H1 (cell line): ENCODE measurements at regions not wholly inside any gene's neighbourhood (a gene's known extent, or its start where the extent isn't known, plus 50 kb on each side); places are given as distances from the start of the nearest gene placed in this dataset.

ENCODE experiments used
- CTCF ChIA-PET: fragments of 300-600 bp; sonication (Branson Sonifier 250); formaldehyde crosslinking; loops from one replicate; lab custom pipeline; 2021; ENCODE audit not compliant: partially characterized antibody; lab: Charles Lee
- POLR2A ChIA-PET: fragments of 300-600 bp; sonication (Branson Sonifier 250); formaldehyde crosslinking; loops from one replicate; lab custom pipeline; 2021; ENCODE audit warnings: inconsistent platforms; ENCODE audit not compliant: partially characterized antibody; lab: Charles Lee
- DNase-seq, 2 experiments: peaks; one replicate each; pipeline versions ENCODE4 v3.0.0 to v3.0.0-alpha.2; 2010 to 2022; ENCODE audit warnings: low spot score in 2 of 2, low read depth in 1 of 2, mixed read lengths in 1 of 2
- FAIRE-seq: peaks from 2 replicates; lab custom pipeline; 2011; peaks lifted over from hg19 to GRCh38; lab: Jason Lieb, UNC
- H2AFZ ChIP-seq: 2 replicates; pipeline ENCODE4 v1.8.1; 2012; ENCODE audit warnings: low read length, inconsistent platforms
- H2AK5ac ChIP-seq: 2 replicates; pipeline ENCODE4 v1.6.1; 2013; ENCODE audit warnings: low read depth, low read length
- H2BK120ac ChIP-seq: replicated peaks from 2 replicates; pipeline ENCODE3; 2013; ENCODE audit warnings: low read depth, low read length, inconsistent platforms
- H2BK12ac ChIP-seq: 2 replicates; pipeline ENCODE4 v1.6.1; 2013; ENCODE audit warnings: low read depth, low read length
- H2BK15ac ChIP-seq: 2 replicates; pipeline ENCODE4 v1.6.1; 2013; ENCODE audit warnings: low read length
- H2BK20ac ChIP-seq: 2 replicates; pipeline ENCODE4 v1.6.1; 2013; ENCODE audit warnings: low read length
- H2BK5ac ChIP-seq: 2 replicates; pipeline ENCODE4 v1.6.1; 2013; ENCODE audit warnings: low read depth, low read length
- H3K14ac ChIP-seq: 2 replicates; pipeline ENCODE4 v1.6.1; 2013; ENCODE audit warnings: inconsistent platforms; ENCODE audit not compliant: insufficient read length
- H3K18ac ChIP-seq: 2 replicates; pipeline ENCODE4 v1.6.1; 2013; ENCODE audit warnings: low read length; ENCODE audit errors: extremely low read depth
- H3K23ac ChIP-seq: 2 replicates; pipeline ENCODE4 v1.6.1; 2013; ENCODE audit warnings: inconsistent platforms; ENCODE audit not compliant: insufficient read length
- H3K23me2 ChIP-seq: 2 replicates; pipeline ENCODE4 v1.6.1; 2013; ENCODE audit warnings: low read depth, low read length
- H3K27ac ChIP-seq: 2 replicates; pipeline ENCODE4 v1.6.1; 2011; ENCODE audit warnings: low read depth, low read length, inconsistent platforms
- H3K27me3 ChIP-seq, 4 experiments: replicated peaks in 1 of 4; 1 replicate in 1 of 4; 2 replicates in 3 of 4; pipeline versions ENCODE4 v1.6.1 to v1.8.1; 2011 to 2013; ENCODE audit warnings: low read length in 3 of 4, mild to moderate bottlenecking in 3 of 4, inconsistent platforms in 2 of 4, mixed read lengths in 2 of 4, moderate library complexity in 1 of 4; ENCODE audit not compliant: control insufficient read depth in 3 of 4, insufficient read depth in 3 of 4; ENCODE audit errors: extremely low read depth in 1 of 4
- H3K36me3 ChIP-seq, 4 experiments: 2 replicates each; pipeline versions ENCODE4 v1.6.1 to v1.8.1; 2011 to 2013; ENCODE audit warnings: mild to moderate bottlenecking in 4 of 4, low read length in 3 of 4, moderate library complexity in 2 of 4, control low read depth in 1 of 4, inconsistent platforms in 1 of 4; ENCODE audit not compliant: insufficient read depth in 4 of 4, control insufficient read depth in 2 of 4
- H3K4ac ChIP-seq: replicated peaks from 2 replicates; pipeline ENCODE3; 2013; ENCODE audit warnings: low read length, low read depth, mixed read lengths, inconsistent platforms; ENCODE audit not compliant: insufficient read length
- H3K4me1 ChIP-seq, 4 experiments: replicated peaks in 1 of 4; 1 replicate in 1 of 4; 2 replicates in 3 of 4; pipeline versions ENCODE4 v1.6.1 to v1.8.1; 2011 to 2013; ENCODE audit warnings: low read length in 3 of 4, inconsistent platforms in 2 of 4, mixed read lengths in 1 of 4; ENCODE audit not compliant: insufficient read depth in 4 of 4, control insufficient read depth in 3 of 4
- H3K4me2 ChIP-seq, 2 experiments: 2 replicates each; pipeline versions ENCODE4 v1.6.1 to v1.8.1; 2011 to 2013; ENCODE audit warnings: low read depth in 2 of 2, low read length in 2 of 2, control low read depth in 1 of 2, inconsistent platforms in 1 of 2, mild to moderate bottlenecking in 1 of 2; ENCODE audit not compliant: insufficient read depth in 1 of 2
- H3K4me3 ChIP-seq, 4 experiments: fragments of 200-600, 300-600 bp in 1 of 4; sonication (generic), shearing (Covaris generic), sonication (Bioruptor Twin) in 1 of 4; 2 replicates each; pipeline versions ENCODE4 v1.5.1 to v1.8.1; 2011 to 2016; ENCODE audit warnings: low read length in 4 of 4, low read depth in 3 of 4, control low read depth in 2 of 4, inconsistent platforms in 2 of 4, mild to moderate bottlenecking in 2 of 4, mixed read lengths in 1 of 4, moderate library complexity in 1 of 4; ENCODE audit not compliant: insufficient read depth in 2 of 4; ENCODE audit errors: extremely low read depth in 1 of 4
- H3K56ac ChIP-seq: replicated peaks from 2 replicates; pipeline ENCODE3; 2013; ENCODE audit warnings: low read depth, mild to moderate bottlenecking, mixed read lengths, low read length, inconsistent platforms; ENCODE audit not compliant: insufficient read length
- H3K79me1 ChIP-seq: 2 replicates; pipeline ENCODE4 v1.6.1; 2013; ENCODE audit warnings: low read depth, low read length, control low read depth
- H3K79me2 ChIP-seq, 2 experiments: 2 replicates each; pipeline versions ENCODE4 v1.6.1 to v1.8.1; 2012 to 2013; ENCODE audit warnings: low read length in 2 of 2, mild to moderate bottlenecking in 2 of 2, inconsistent platforms in 1 of 2; ENCODE audit not compliant: insufficient read depth in 2 of 2, control insufficient read depth in 1 of 2
- H3K9ac ChIP-seq, 4 experiments: replicated peaks in 1 of 4; 1 replicate in 1 of 4; 2 replicates in 3 of 4; pipeline versions ENCODE4 v1.6.1 to v1.8.1; 2011 to 2013; ENCODE audit warnings: low read depth in 3 of 4, low read length in 3 of 4, control low read depth in 2 of 4, mild to moderate bottlenecking in 2 of 4, moderate library complexity in 2 of 4, inconsistent platforms in 1 of 4; ENCODE audit errors: extremely low read depth in 1 of 4
- H3K9me3 ChIP-seq, 2 experiments: 2 replicates each; pipeline versions ENCODE4 v1.6.1 to v1.8.1; 2012 to 2013; ENCODE audit warnings: mild to moderate bottlenecking in 2 of 2, moderate library complexity in 2 of 2, control low read depth in 1 of 2, inconsistent platforms in 1 of 2, low read depth in 1 of 2, low read length in 1 of 2, mixed read lengths in 1 of 2; ENCODE audit not compliant: insufficient read depth in 2 of 2
- H4K20me1 ChIP-seq, 2 experiments: replicated peaks in 1 of 2; 2 replicates each; pipeline versions ENCODE3 to v1.8.1; 2011 to 2013; ENCODE audit warnings: inconsistent platforms in 2 of 2, low read length in 2 of 2, mild to moderate bottlenecking in 1 of 2; ENCODE audit not compliant: insufficient read depth in 2 of 2, control insufficient read depth in 1 of 2
- H4K5ac ChIP-seq: 2 replicates; pipeline ENCODE4 v1.6.1; 2013; ENCODE audit warnings: low read length, low read depth, mixed read lengths, inconsistent platforms; ENCODE audit not compliant: insufficient read length
- H4K8ac ChIP-seq: 2 replicates; pipeline ENCODE4 v1.8.0; 2013; ENCODE audit warnings: mild to moderate bottlenecking, moderate library complexity, low read length, inconsistent platforms; ENCODE audit not compliant: insufficient read depth; ENCODE audit errors: extremely low read depth
- H4K91ac ChIP-seq: replicated peaks from 2 replicates; pipeline ENCODE3; 2013; ENCODE audit warnings: low read length, mixed read lengths, inconsistent platforms; ENCODE audit not compliant: insufficient read length
- BCL11A ChIP-seq, 2 experiments: IDR thresholded peaks; one replicate each; pipeline ENCODE4 v1.6.1; 2011; ENCODE audit warnings: low read depth in 2 of 2, low read length in 2 of 2, mild to moderate bottlenecking in 2 of 2
- CHD2 ChIP-seq: IDR thresholded peaks from 2 replicates; pipeline ENCODE4 v1.6.1; 2012; ENCODE audit warnings: low read length, improper control_type of control experiment
- GTF2F1 ChIP-seq: IDR thresholded peaks from 2 replicates; pipeline ENCODE4 v1.6.1; 2012; ENCODE audit warnings: low read depth, low read length, improper control_type of control experiment, borderline replicate concordance
- KDM5A ChIP-seq: fragments of 200-600 bp; IDR thresholded peaks from 2 replicates; pipeline ENCODE4 v1.7.1; 2012; ENCODE audit warnings: mild to moderate bottlenecking, low read length, inconsistent platforms, mixed read lengths
- POLR2AphosphoS5 ChIP-seq: IDR thresholded peaks from 2 replicates; pipeline ENCODE4 v1.6.1; 2011; ENCODE audit warnings: low read depth, low read length
- RAD21 ChIP-seq, 2 experiments: IDR thresholded peaks in 1 of 2; conservative IDR thresholded peaks in 1 of 2; 2 replicates each; pipeline ENCODE4 v1.6.1; 2011; ENCODE audit warnings: low read depth in 2 of 2, low read length in 2 of 2, improper control_type of control experiment in 1 of 2, inconsistent platforms in 1 of 2, mild to moderate bottlenecking in 1 of 2, moderate library complexity in 1 of 2
- SIX5 ChIP-seq: IDR thresholded peaks from 2 replicates; pipeline ENCODE4 v1.6.1; 2011; ENCODE audit warnings: mild to moderate bottlenecking, low read depth, low read length
- TAF1 ChIP-seq: IDR thresholded peaks from 2 replicates; pipeline ENCODE4 v1.6.1; 2011; ENCODE audit warnings: mild to moderate bottlenecking, low read depth, low read length
- WGBS, 2 experiments: shearing (Covaris generic) in 1 of 2; methylation state at CpG; one replicate each; pipeline versions ENCODE4 v1.1.6 to v1.1.7; 2013 to 2015; ENCODE audit warnings: low lambda C conversion rate in 2 of 2, mixed read lengths in 2 of 2, inconsistent platforms in 1 of 2, low coverage in 1 of 2, missing lambda C conversion rate in 1 of 2; ENCODE audit not compliant: insufficient replicate concordance in 2 of 2, insufficient coverage in 1 of 2, insufficient read length in 1 of 2; ENCODE audit errors: extremely low coverage in 1 of 2, missing lambda C conversion rate in 1 of 2; 5-methylcytosine and 5-hydroxymethylcytosine counted together

DNA sequence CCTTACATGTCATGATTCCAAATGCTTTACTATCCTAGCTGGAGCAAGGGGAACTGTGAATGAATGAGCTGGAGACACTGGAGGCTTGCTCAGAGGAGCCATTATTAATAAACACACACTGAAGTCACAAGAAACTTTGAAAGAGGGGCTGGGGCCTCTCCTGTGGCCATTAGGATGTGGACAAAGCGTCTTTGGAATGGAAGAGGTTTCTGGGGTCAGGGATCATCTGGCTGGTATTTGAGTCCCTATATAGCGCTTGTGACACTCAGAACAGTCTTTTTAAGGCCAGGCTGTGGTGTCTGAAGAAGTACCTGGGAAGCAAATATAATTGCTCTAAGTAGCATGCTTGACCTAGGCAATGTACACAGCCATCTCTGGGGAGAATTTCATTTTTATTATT is 193.0 kb downstream of the JCAD start:
- Histone ChIP-seq H2AFZ (no peak overlapping the region), H3K4ac (no peak overlapping the region), H3K79me2 (no peaks in the 10 kb centered on the region), H2AK5ac (no peak overlapping the region), H4K20me1 (peaks cover 0 to 5% of the 10 kb centered on the region in 2 experiments), H3K4me1 (no peaks in the 10 kb centered on the region), H2BK5ac (no peak overlapping the region), H3K23me2 (peaks cover 10% of the 10 kb centered on the region; the same call in 1 of the 2 replicates), H3K9me3 (no peaks in the 10 kb centered on the region), H2BK12ac (no peak overlapping the region), H3K9ac (no peak overlapping the region), H3K4me2 (no peak overlapping the region), H3K36me3 (no peaks in the 10 kb centered on the region), H3K27me3 (no peaks in the 10 kb centered on the region), H4K8ac (no peak overlapping the region), H2BK120ac (no peak overlapping the region), H3K4me3 (no peak overlapping the region), H2BK20ac (no peak overlapping the region), H3K23ac (no peak overlapping the region), H4K91ac (no peak overlapping the region), H4K5ac (no peak overlapping the region), H3K27ac (no peak overlapping the region), H2BK15ac (no peak overlapping the region), H3K56ac (no peak overlapping the region), H3K79me1 (no peaks in the 10 kb centered on the region), H3K14ac (no peak overlapping the region), H3K18ac (no peak overlapping the region)
- FAIRE-seq: no peak
- ChIA-PET CTCF (no interaction called here), POLR2A (interaction anchor here (0.5 kb wide), 1 partner anchor 491 kb away, joined by 3 read pairs; no protein-coding TSS in a partner anchor)
- WGBS, 2 experiments: 86% methylated on average over 2 of the region's 2 CpGs; no CpG with 5 or more reads in 1 of the 2 experiments
- DNase-seq: no peak
- no peak for TF ChIP-seq SIX5
- TF ChIP-seq BCL11A (IDR thresholded peaks at IDR 0.05; ENCODE audit: low read depth in 2 of 2, low read length in 2 of 2): no peak
- TF ChIP-seq KDM5A: no peak
- no peak for TF ChIP-seq POLR2AphosphoS5
- TF ChIP-seq RAD21 (IDR thresholded peaks at IDR 0.05 in 1 of 2, conservative IDR thresholded peaks at IDR 0.05 in 1 of 2; ENCODE audit: low read depth in 2 of 2, low read length in 2 of 2): no peak
- no peak for TF ChIP-seq TAF1
- TF ChIP-seq GTF2F1: no peak
- TF ChIP-seq CHD2: no peak
